Heart left ventricle (tissue), 16 donors: ENCODE measurements at regions not wholly inside any gene's neighbourhood (a gene's known extent, or its start where the extent isn't known, plus 50 kb on each side); places are given as distances from the start of the nearest gene placed in this dataset.

Experiments
- ATAC-seq, 4 donors: fragments of 200-7000 bp; cut with Tn5 transposase; one replicate each; pipeline ENCODE4 v1.9.1; 2020 to 2022; ENCODE audit warnings: moderate library complexity in 4 of 4, mild to moderate bottlenecking in 3 of 4, moderate number of reproducible peaks in 1 of 4
- DNase-seq, 5 donors: peaks; one replicate each; pipeline ENCODE4 v3.0.0-alpha.2; 2020
- H3K27ac ChIP-seq, 12 donors: fragments of 200-600 bp; sonication (generic) in 4 of 12; one replicate each; pipeline versions ENCODE4 v1.5.0 to v1.8.0; 2016 to 2022; ENCODE audit warnings: mild to moderate bottlenecking in 2 of 12
- H3K27me3 ChIP-seq, 9 donors: fragments of 200-600 bp; sonication (generic) in 2 of 9; one replicate each; pipeline versions ENCODE4 v1.5.1 to v1.8.0; 2016 to 2022; ENCODE audit warnings: mild to moderate bottlenecking in 3 of 9
- H3K36me3 ChIP-seq, 9 donors: fragments of 200-600 bp; sonication (generic) in 2 of 9; one replicate each; pipeline versions ENCODE4 v1.5.0 to v1.8.0; 2018 to 2022; ENCODE audit warnings: mild to moderate bottlenecking in 2 of 9
- H3K4me1 ChIP-seq, 12 donors: fragments of 200-600 bp; sonication (generic) in 4 of 12; one replicate each; pipeline versions ENCODE4 v1.5.0 to v1.8.0; 2016 to 2022; ENCODE audit warnings: mild to moderate bottlenecking in 3 of 12
- H3K4me3 ChIP-seq, 12 donors: fragments of 200-600 bp; sonication (generic) in 4 of 12; one replicate each; pipeline versions ENCODE4 v1.5.0 to v1.8.0; 2017 to 2022; ENCODE audit warnings: mild to moderate bottlenecking in 9 of 12, moderate library complexity in 4 of 12
- H3K9me3 ChIP-seq, 12 donors: fragments of 200-600 bp; sonication (generic) in 4 of 12; one replicate each; pipeline versions ENCODE4 v1.5.0 to v1.8.0; 2016 to 2022; ENCODE audit warnings: mild to moderate bottlenecking in 1 of 12
- CTCF ChIP-seq, 12 donors: fragments of 200-600 bp; sonication (generic) in 4 of 12; IDR thresholded peaks; one replicate each; pipeline versions ENCODE4 v1.5.0 to v1.8.0; 2018 to 2022; ENCODE audit warnings: antibody characterized with exemption in 12 of 12, mild to moderate bottlenecking in 5 of 12
- POLR2A ChIP-seq, 2 donors: fragments of 450-650 bp; IDR thresholded peaks; one replicate each; pipeline ENCODE4 v1.6.1; 2017; ENCODE audit warnings: antibody characterized with exemption in 2 of 2, mild to moderate bottlenecking in 2 of 2, moderate library complexity in 2 of 2
- WGBS, 4 donors: extraction: QIAGEN DNeasy Blood & Tissue Kit in 2 of 4; methylation state at CpG; one replicate each; pipeline versions ENCODE4 v1.1.5 to v1.1.7; 2013 to 2018; 5-methylcytosine and 5-hydroxymethylcytosine counted together
- intact Hi-C, 10 donors: fragments of 100-400 bp; cut with DNase I; formaldehyde crosslinking; loops; one replicate each; pipeline versions ENCODE4 v1.11.1 to v1.14.2; 2022
- donor health status: ischemic (EF 13 %, LVEDD 7.1; RV severe dilation, severe dysfunction).
- donor health status: healthy with polysubstance abuse.
- donor health status: DM: no; HTN: yes; CAD: no.
- donor health status: DM: no; HTN: no; CAD: no.
- donor health status: ischemic (EF 25% LVEDD 6.9; RV normal size, moderate dysfunction).
- donor health status: ischemic (EF 25% LVEDD 5.7; RV mildly dilated, moderate dysfunction).
- donor health status: healthy.
- donor health status: DM: yes; HTN: yes; CAD: no.
- donor health status: ischemic (EF 35%, LVEDD 5.7; RV mildly dilated, moderate dysfunction).
- donor health status: nonischemic (EF 11% LVEDD 7.7; RV severe dilation, severe dysfunction).
- donor health status: DM: yes; HTN: yes; CAD: no.
- donor health status: PGD.
- donor health status: ischemic (EF 29% LVEDD 5.4; RV normal size, mild dysfunction).
- donor health status: nonischemic (EF 23%, LVEDD 6.1; RV moderate dilation, normal function).

GRCh38 chr2:217642944-217643343 lies 359.9 kb downstream of the TNS1 start:
- peak overlapping the region in 3 of 12 donors; percentile 40 to 64 (median 63) for H3K27ac ChIP-seq

GRCh38 chr2:217641960-217642359 lies 360.8 kb downstream of the TNS1 start:
- ATAC-seq (no peak), DNase-seq (no peak)
- no peaks in the 10 kb centered on the region for H3K36me3 ChIP-seq
- intact Hi-C loops = no loop called here
- peaks cover 0 to 33% (median 12%) of the 10 kb centered on the region in 12 donors for H3K4me1 ChIP-seq
- no peak overlapping the region for H3K4me3 ChIP-seq
- no peak for TF ChIP-seq CTCF (IDR thresholded peaks at IDR 0.05)
- TF ChIP-seq POLR2A (IDR thresholded peaks at IDR 0.05) = no peak
- no peaks in the 10 kb centered on the region for H3K9me3 ChIP-seq
- no peaks in the 10 kb centered on the region for H3K27me3 ChIP-seq
- H3K27ac ChIP-seq = peak overlapping the region in 3 of 12 donors; percentile 19 to 63 (median 38)
- WGBS, 4 donors = 79 to 85% (median 83%) methylated on average over 2 of the region's 2 CpGs

More at GRCh38 chr2:217642944-217643343, 359.9 kb downstream of the TNS1 start:
- ATAC-seq (no peak), DNase-seq (no peak)
- TF ChIP-seq CTCF (IDR thresholded peaks at IDR 0.05) (no peak), POLR2A (IDR thresholded peaks at IDR 0.05) (no peak)
- H3K9me3 ChIP-seq = no peaks in the 10 kb centered on the region
- no peaks in the 10 kb centered on the region for H3K27me3 ChIP-seq
- 93 to 97% (median 95%) methylated on average over 6 of the region's 6 CpGs for WGBS, 4 donors
- no peaks in the 10 kb centered on the region for H3K36me3 ChIP-seq
- H3K4me3 ChIP-seq = no peak overlapping the region
- intact Hi-C loops = no loop called here
- H3K4me1 ChIP-seq = peaks cover 0 to 24% (median 6%) of the 10 kb centered on the region in 12 donors

DNA sequence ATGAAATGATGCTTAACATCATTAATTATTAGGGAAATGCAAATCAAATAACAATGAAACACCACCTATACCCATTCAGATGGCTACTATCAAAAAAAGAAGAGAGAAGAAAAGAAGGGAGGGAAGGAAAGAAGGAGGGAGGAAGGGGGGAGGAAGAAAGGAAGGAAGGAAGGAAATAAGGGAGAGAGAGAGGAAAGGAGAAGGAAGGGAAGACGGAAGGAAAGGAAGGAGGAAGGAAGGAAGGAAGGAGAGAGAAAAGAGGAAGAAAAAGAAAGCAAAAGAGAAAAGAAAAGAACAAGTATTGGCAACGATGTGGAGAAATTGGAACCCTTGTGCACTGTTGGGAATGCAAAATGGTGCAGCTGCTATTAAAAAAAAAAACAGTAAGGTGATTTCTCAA lies 363.3 kb downstream of the TNS1 start:
- H3K4me3 ChIP-seq = no peak overlapping the region
- no peaks in the 10 kb centered on the region for H3K36me3 ChIP-seq
- intact Hi-C loops = loop anchor here in 3 of 10 donors (5.0 to 10.0 kb wide), 3 partner anchors 105 to 945 kb away; partner anchors contain the start of gene IGFBP5 (in 1 of the 3)
- H3K9me3 ChIP-seq = no peaks in the 10 kb centered on the region
- no peak for TF ChIP-seq CTCF (IDR thresholded peaks at IDR 0.05)
- TF ChIP-seq POLR2A (IDR thresholded peaks at IDR 0.05) = no peak
- DNase-seq (no peak), ATAC-seq (no peak)
- no peak overlapping the region for H3K27ac ChIP-seq
- H3K4me1 ChIP-seq = peaks cover 0 to 36% (median 12%) of the 10 kb centered on the region in 12 donors
- WGBS, 4 donors = 67 to 82% (median 73%) methylated on average over 2 of the region's 2 CpGs
- no peaks in the 10 kb centered on the region for H3K27me3 ChIP-seq

DNA sequence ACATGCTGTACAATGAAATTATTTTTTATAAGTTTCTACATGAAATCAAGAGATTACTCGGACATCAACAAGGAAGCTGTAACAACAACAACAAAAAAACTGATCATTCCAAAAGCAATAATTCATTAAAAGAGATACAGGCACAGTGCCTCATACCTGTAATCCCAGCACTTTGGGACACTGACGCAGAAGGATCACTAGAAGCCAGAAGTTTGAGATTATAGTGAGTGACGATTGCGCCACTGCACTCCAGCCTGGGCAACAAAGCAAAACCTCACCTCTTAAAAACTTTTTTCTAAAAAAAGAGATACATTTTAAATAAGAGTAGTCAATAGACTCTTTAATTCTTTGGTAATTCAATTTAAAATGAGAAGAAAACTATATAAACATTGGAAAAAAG lies 364.3 kb downstream of the TNS1 start:
- ATAC-seq (no peak), DNase-seq (no peak)
- no peak overlapping the region for H3K4me3 ChIP-seq
- peaks cover 0 to 31% (median 10%) of the 10 kb centered on the region in 12 donors for H3K4me1 ChIP-seq
- H3K36me3 ChIP-seq = no peaks in the 10 kb centered on the region
- 78 to 88% (median 83%) methylated on average over 4 of the region's 4 CpGs for WGBS, 4 donors
- no peak for TF ChIP-seq POLR2A (IDR thresholded peaks at IDR 0.05)
- TF ChIP-seq CTCF (IDR thresholded peaks at IDR 0.05) = no peak
- H3K27me3 ChIP-seq = no peaks in the 10 kb centered on the region
- no peaks in the 10 kb centered on the region for H3K9me3 ChIP-seq
- no peak overlapping the region for H3K27ac ChIP-seq
- intact Hi-C loops = loop anchor here in 3 of 10 donors (5.0 to 10.0 kb wide), 3 partner anchors 104 to 944 kb away; partner anchors contain the start of gene IGFBP5 (in 1 of the 3)
